GM18502 (cell line): ENCODE measurements at regions not wholly inside any gene's neighbourhood (a gene's known extent, or its start where the extent isn't known, plus 50 kb on each side); places are given as distances from the start of the nearest gene placed in this dataset.
"Not testable (repeated sequence)": the region's sequence is repeated elsewhere in the genome, so short reads cannot be mapped to it uniquely, and the experiment has no call there.

ENCODE experiments used
- ATAC-seq: cut with Tn5 transposase; IDR thresholded peaks from one replicate; pipeline ENCODE4 v1.9.1; 2021; ENCODE audit warnings: mild to moderate bottlenecking; ENCODE audit not compliant: unreplicated experiment, poor library complexity

- ATAC-seq: no peak
Observed at GRCh38 chr10:78332012-78332411, 298.3 kb downstream of the RPS24 start.

GRCh38 chr10:78332657-78333056 is 299.0 kb downstream of the RPS24 start:
- no peak for ATAC-seq

- ATAC-seq: no peak
Observed at GRCh38 chr10:78333362-78334143, 299.9 kb downstream of the RPS24 start.

- ATAC-seq: no peak
Observed at GRCh38 chr10:78335371-78335690, 301.7 kb downstream of the RPS24 start.

- ATAC-seq: no peak
Observed at GRCh38 chr10:78335691-78336401, 302.2 kb downstream of the RPS24 start.

- no peak for ATAC-seq
Observed at GRCh38 chr10:78336402-78336791, 302.7 kb downstream of the RPS24 start.

GRCh38 chr10:78337016-78337415 is 303.4 kb downstream of the RPS24 start:
- ATAC-seq: no peak

GRCh38 chr10:78337646-78338391 is 304.2 kb downstream of the RPS24 start:
- ATAC-seq: no peak

- no peak for ATAC-seq
Observed at GRCh38 chr10:78338717-78339116, 305.1 kb downstream of the RPS24 start.

- no peak for ATAC-seq
Observed at GRCh38 chr10:78339251-78339650, 305.6 kb downstream of the RPS24 start.

GRCh38 chr10:78341953-78342614 is 308.4 kb downstream of the RPS24 start:
- ATAC-seq: no peak

- no peak for ATAC-seq
Observed at GRCh38 chr10:78342827-78343653, 309.4 kb downstream of the RPS24 start.

- ATAC-seq: not testable (repeated sequence)
Observed at GRCh38 chr10:78344257-78344656, 310.6 kb downstream of the RPS24 start.

GRCh38 chr10:78345515-78345914 is 311.9 kb downstream of the RPS24 start:
- ATAC-seq: not testable (repeated sequence)

- ATAC-seq: no peak
Observed at GRCh38 chr10:78346721-78347120, 313.1 kb downstream of the RPS24 start.

GRCh38 chr10:78348411-78349164 is 314.9 kb downstream of the RPS24 start:
- no peak for ATAC-seq

- ATAC-seq: no peak
Observed at GRCh38 chr10:78349165-78349516, 315.5 kb downstream of the RPS24 start.

GRCh38 chr10:78349911-78350663 is 316.4 kb downstream of the RPS24 start:
- ATAC-seq: no peak

GRCh38 chr10:78351283-78351682 is 317.6 kb downstream of the RPS24 start:
- no peak for ATAC-seq
